ENCODE measurements at regions not wholly inside any gene's neighbourhood (a gene's known extent, or its start where the extent isn't known, plus 50 kb on each side); places are given as distances from the start of the nearest gene placed in this dataset.

- H3K27ac ChIP-seq (ENCODE audit: low read depth, low read length) = no peak overlapping the region
- H3K36me3 ChIP-seq (ENCODE audit: insufficient read depth, low read length) = no peaks in the 10 kb centered on the region
- H4K20me1 ChIP-seq (ENCODE audit: insufficient read depth, low read length) = no peaks in the 10 kb centered on the region
- DNase-seq (ENCODE audit: low read depth) (peak; percentile 10), FAIRE-seq (no peak)
- H3K9me3 ChIP-seq (ENCODE audit: insufficient read depth, low read depth, low read length) = no peaks in the 10 kb centered on the region
- no peak overlapping the region for H3K27ac Mint-ChIP-seq (ENCODE audit: unreplicated experiment)
- no peaks in the 10 kb centered on the region for H3K4me1 ChIP-seq (ENCODE audit: insufficient read depth, low read length)
- no peak overlapping the region for H2AFZ ChIP-seq (ENCODE audit: low read depth, low read length)
- no peak overlapping the region for H3K4me2 ChIP-seq (ENCODE audit: low read length)
- H3K36me3 Mint-ChIP-seq (ENCODE audit: low read depth, unreplicated experiment) = no peaks in the 10 kb centered on the region
- H3K27me3 Mint-ChIP-seq (ENCODE audit: low read depth, unreplicated experiment) = no peaks in the 10 kb centered on the region
- no peaks in the 10 kb centered on the region for H3K9me3 Mint-ChIP-seq (ENCODE audit: unreplicated experiment)
- H3K27me3 ChIP-seq (ENCODE audit: insufficient read depth, low read length) = no peaks in the 10 kb centered on the region
- H3K4me3 Mint-ChIP-seq (ENCODE audit: unreplicated experiment) = no peak overlapping the region
- TF ChIP-seq, protein P1, sequence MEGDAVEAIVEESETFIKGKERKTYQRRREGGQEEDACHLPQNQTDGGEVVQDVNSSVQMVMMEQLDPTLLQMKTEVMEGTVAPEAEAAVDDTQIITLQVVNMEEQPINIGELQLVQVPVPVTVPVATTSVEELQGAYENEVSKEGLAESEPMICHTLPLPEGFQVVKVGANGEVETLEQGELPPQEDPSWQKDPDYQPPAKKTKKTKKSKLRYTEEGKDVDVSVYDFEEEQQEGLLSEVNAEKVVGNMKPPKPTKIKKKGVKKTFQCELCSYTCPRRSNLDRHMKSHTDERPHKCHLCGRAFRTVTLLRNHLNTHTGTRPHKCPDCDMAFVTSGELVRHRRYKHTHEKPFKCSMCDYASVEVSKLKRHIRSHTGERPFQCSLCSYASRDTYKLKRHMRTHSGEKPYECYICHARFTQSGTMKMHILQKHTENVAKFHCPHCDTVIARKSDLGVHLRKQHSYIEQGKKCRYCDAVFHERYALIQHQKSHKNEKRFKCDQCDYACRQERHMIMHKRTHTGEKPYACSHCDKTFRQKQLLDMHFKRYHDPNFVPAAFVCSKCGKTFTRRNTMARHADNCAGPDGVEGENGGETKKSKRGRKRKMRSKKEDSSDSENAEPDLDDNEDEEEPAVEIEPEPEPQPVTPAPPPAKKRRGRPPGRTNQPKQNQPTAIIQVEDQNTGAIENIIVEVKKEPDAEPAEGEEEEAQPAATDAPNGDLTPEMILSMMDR (IDR thresholded peaks at IDR 0.05; ENCODE audit: insufficient read depth, low read depth, low read length) = no peak
- no peak for TF ChIP-seq EZH2 (IDR thresholded peaks at IDR 0.05; ENCODE audit: insufficient read depth, low read length)
- no peak overlapping the region for H3K4me3 ChIP-seq (ENCODE audit: insufficient read depth, low read depth, low read length)
- H3K9ac ChIP-seq (ENCODE audit: low read length) = no peak overlapping the region
- peaks cover 2% of the 10 kb centered on the region for H3K4me1 Mint-ChIP-seq (ENCODE audit: low read depth, unreplicated experiment)
- H3K79me2 ChIP-seq (ENCODE audit: insufficient read depth, low read length) = no peaks in the 10 kb centered on the region
Measured at GRCh38 chr20:6395695-6396094, 272.9 kb upstream of the FERMT1 start.

- no peaks in the 10 kb centered on the region for H3K27me3 ChIP-seq (ENCODE audit: insufficient read depth, low read length)
- no peak overlapping the region for H3K4me3 ChIP-seq (ENCODE audit: insufficient read depth, low read depth, low read length)
- Mint-ChIP-seq H3K4me3 (ENCODE audit: unreplicated experiment) (no peak overlapping the region), H3K36me3 (ENCODE audit: low read depth, unreplicated experiment) (no peaks in the 10 kb centered on the region), H3K4me1 (ENCODE audit: low read depth, unreplicated experiment) (no peaks in the 10 kb centered on the region), H3K27ac (ENCODE audit: unreplicated experiment) (no peak overlapping the region), H3K27me3 (ENCODE audit: low read depth, unreplicated experiment) (no peaks in the 10 kb centered on the region), H3K9me3 (ENCODE audit: unreplicated experiment) (no peaks in the 10 kb centered on the region)
- H3K4me2 ChIP-seq (ENCODE audit: low read length) = no peak overlapping the region
- H4K20me1 ChIP-seq (ENCODE audit: insufficient read depth, low read length) = no peaks in the 10 kb centered on the region
- TF ChIP-seq EZH2 (IDR thresholded peaks at IDR 0.05; ENCODE audit: insufficient read depth, low read length) = no peak
- TF ChIP-seq, protein P1 (IDR thresholded peaks at IDR 0.05; ENCODE audit: insufficient read depth, low read depth, low read length) = no peak
- no peaks in the 10 kb centered on the region for H3K36me3 ChIP-seq (ENCODE audit: insufficient read depth, low read length)
- H2AFZ ChIP-seq (ENCODE audit: low read depth, low read length) = no peak overlapping the region
- DNase-seq (ENCODE audit: low read depth) = peak; percentile 28
- H3K79me2 ChIP-seq (ENCODE audit: insufficient read depth, low read length) = no peaks in the 10 kb centered on the region
- no peak for FAIRE-seq
- no peak overlapping the region for H3K27ac ChIP-seq (ENCODE audit: low read depth, low read length)
- no peak overlapping the region for H3K9ac ChIP-seq (ENCODE audit: low read length)
- H3K9me3 ChIP-seq (ENCODE audit: insufficient read depth, low read depth, low read length) = no peaks in the 10 kb centered on the region
- H3K4me1 ChIP-seq (ENCODE audit: insufficient read depth, low read length) = no peaks in the 10 kb centered on the region
Measured at GRCh38 chr20:6388671-6389197, 265.9 kb upstream of the FERMT1 start.

- Histone ChIP-seq H3K79me2 (ENCODE audit: insufficient read depth, low read length) (no peaks in the 10 kb centered on the region), H3K9me3 (ENCODE audit: insufficient read depth, low read depth, low read length) (no peaks in the 10 kb centered on the region), H3K4me2 (ENCODE audit: low read length) (no peak overlapping the region), H3K9ac (ENCODE audit: low read length) (no peak overlapping the region), H3K27me3 (ENCODE audit: insufficient read depth, low read length) (no peaks in the 10 kb centered on the region), H4K20me1 (ENCODE audit: insufficient read depth, low read length) (no peaks in the 10 kb centered on the region), H2AFZ (ENCODE audit: low read depth, low read length) (no peak overlapping the region), H3K4me3 (ENCODE audit: insufficient read depth, low read depth, low read length) (no peak overlapping the region), H3K27ac (ENCODE audit: low read depth, low read length) (no peak overlapping the region), H3K4me1 (ENCODE audit: insufficient read depth, low read length) (no peaks in the 10 kb centered on the region), H3K36me3 (ENCODE audit: insufficient read depth, low read length) (no peaks in the 10 kb centered on the region)
- Mint-ChIP-seq H3K4me3 (ENCODE audit: unreplicated experiment) (no peak overlapping the region), H3K36me3 (ENCODE audit: low read depth, unreplicated experiment) (no peaks in the 10 kb centered on the region), H3K4me1 (ENCODE audit: low read depth, unreplicated experiment) (peaks cover 3% of the 10 kb centered on the region), H3K27ac (ENCODE audit: unreplicated experiment) (no peak overlapping the region), H3K9me3 (ENCODE audit: unreplicated experiment) (no peaks in the 10 kb centered on the region), H3K27me3 (ENCODE audit: low read depth, unreplicated experiment) (no peaks in the 10 kb centered on the region)
- TF ChIP-seq EZH2 (IDR thresholded peaks at IDR 0.05; ENCODE audit: insufficient read depth, low read length) = no peak
- TF ChIP-seq, protein P1 (IDR thresholded peaks at IDR 0.05; ENCODE audit: insufficient read depth, low read depth, low read length) = no peak
- DNase-seq (ENCODE audit: low read depth) = no peak
- FAIRE-seq = no peak
Measured at GRCh38 chr20:6384956-6385486, 262.2 kb upstream of the FERMT1 start.

Data from astrocyte (in vitro differentiated cells and primary cell).